ENCODE measurements at regions not wholly inside any gene's neighbourhood (a gene's known extent, or its start where the extent isn't known, plus 50 kb on each side); places are given as distances from the start of the nearest gene placed in this dataset.

DNA sequence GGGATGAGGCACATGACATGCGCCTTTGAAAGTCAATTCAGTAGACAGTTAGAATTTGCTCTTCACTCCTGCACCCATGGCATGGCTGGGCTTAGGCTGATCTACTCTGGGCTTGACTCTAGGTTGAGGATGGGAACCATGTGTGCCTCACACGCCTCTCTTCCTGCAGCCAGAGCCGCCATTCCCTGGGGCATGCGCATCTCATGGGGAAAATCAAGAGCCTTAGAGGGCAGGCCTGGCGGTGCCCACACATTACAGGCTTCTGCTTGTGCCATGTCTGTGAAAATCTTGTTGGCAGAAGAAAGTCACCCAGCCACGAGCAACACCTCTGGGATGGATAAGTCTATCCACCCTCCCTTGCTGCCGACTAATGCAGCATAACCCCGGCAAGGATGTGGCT is 808.5 kb downstream of the CDH9 start:
- Mint-ChIP-seq H3K36me3 (no peaks in the 10 kb centered on the region), H3K4me1 (ENCODE audit: unreplicated experiment) (no peaks in the 10 kb centered on the region), H3K27me3 (peaks cover 4% of the 10 kb centered on the region), H3K4me3 (no peak overlapping the region), H3K27ac (no peak overlapping the region), H3K9me3 (peaks cover 26% of the 10 kb centered on the region)
- DNase-seq (ENCODE audit: extremely low spot score, unreplicated experiment), result no peak
- TF ChIP-seq, protein P1, sequence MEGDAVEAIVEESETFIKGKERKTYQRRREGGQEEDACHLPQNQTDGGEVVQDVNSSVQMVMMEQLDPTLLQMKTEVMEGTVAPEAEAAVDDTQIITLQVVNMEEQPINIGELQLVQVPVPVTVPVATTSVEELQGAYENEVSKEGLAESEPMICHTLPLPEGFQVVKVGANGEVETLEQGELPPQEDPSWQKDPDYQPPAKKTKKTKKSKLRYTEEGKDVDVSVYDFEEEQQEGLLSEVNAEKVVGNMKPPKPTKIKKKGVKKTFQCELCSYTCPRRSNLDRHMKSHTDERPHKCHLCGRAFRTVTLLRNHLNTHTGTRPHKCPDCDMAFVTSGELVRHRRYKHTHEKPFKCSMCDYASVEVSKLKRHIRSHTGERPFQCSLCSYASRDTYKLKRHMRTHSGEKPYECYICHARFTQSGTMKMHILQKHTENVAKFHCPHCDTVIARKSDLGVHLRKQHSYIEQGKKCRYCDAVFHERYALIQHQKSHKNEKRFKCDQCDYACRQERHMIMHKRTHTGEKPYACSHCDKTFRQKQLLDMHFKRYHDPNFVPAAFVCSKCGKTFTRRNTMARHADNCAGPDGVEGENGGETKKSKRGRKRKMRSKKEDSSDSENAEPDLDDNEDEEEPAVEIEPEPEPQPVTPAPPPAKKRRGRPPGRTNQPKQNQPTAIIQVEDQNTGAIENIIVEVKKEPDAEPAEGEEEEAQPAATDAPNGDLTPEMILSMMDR (conservative IDR thresholded peaks at IDR 0.05), result no peak

DNA sequence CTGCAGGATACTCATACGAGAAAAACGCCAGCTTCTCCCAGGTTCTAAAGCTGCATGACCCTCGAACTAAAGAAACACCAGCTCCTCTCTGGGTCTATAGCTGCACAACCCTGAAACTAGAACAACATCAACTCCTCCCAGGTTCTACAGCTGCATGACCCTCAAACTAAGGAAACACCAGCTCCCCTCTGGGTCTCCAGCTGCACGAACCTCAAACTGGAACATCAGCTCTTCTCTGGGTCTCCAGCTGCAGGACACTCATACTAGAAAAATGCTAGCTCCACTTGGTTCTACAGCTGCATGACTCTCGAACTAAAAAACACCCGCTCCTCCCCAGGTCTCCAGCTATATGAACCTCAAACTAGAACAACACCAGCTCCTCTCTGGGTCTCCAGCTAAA is 811.1 kb downstream of the CDH9 start:
- peaks cover 26% of the 10 kb centered on the region for H3K9me3 Mint-ChIP-seq
- H3K27me3 Mint-ChIP-seq, result peaks cover 4% of the 10 kb centered on the region
- DNase-seq (ENCODE audit: extremely low spot score, unreplicated experiment), result no peak
- no peak overlapping the region for H3K27ac Mint-ChIP-seq
- H3K4me3 Mint-ChIP-seq, result no peak overlapping the region
- no peaks in the 10 kb centered on the region for H3K36me3 Mint-ChIP-seq
- no peaks in the 10 kb centered on the region for H3K4me1 Mint-ChIP-seq (ENCODE audit: unreplicated experiment)
- TF ChIP-seq, protein P1 (conservative IDR thresholded peaks at IDR 0.05), result no peak

DNA sequence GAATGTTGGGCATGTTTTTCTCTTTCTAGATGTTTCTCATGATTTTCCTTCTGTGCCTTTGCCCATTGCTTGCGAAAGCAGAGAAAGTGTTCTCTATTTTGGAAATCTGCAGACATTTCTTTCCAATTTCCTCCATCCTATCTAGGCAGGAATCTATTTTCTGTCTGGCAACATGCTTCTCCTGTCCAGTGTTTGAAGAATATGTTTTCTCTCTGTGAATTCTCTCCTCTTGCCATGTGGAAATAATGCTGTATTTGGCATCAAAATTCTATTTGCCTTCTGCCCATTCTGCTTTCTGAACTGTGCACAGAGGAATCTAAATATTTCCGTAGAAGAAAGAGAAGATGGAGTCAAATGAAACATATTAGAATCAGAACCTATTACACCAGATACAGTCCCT is 833.3 kb downstream of the CDH9 start:
- no peaks in the 10 kb centered on the region for H3K9me3 Mint-ChIP-seq
- H3K27me3 Mint-ChIP-seq, result no peaks in the 10 kb centered on the region
- no peak for DNase-seq (ENCODE audit: extremely low spot score, unreplicated experiment)
- no peaks in the 10 kb centered on the region for H3K36me3 Mint-ChIP-seq
- no peaks in the 10 kb centered on the region for H3K4me1 Mint-ChIP-seq (ENCODE audit: unreplicated experiment)
- TF ChIP-seq, protein P1 (conservative IDR thresholded peaks at IDR 0.05), result no peak
- no peak overlapping the region for H3K4me3 Mint-ChIP-seq
- H3K27ac Mint-ChIP-seq, result no peak overlapping the region

GRCh38 chr5:26193626-26194025 is 844.8 kb downstream of the CDH9 start:
- no peak overlapping the region for H3K27ac Mint-ChIP-seq
- H3K4me1 Mint-ChIP-seq (ENCODE audit: unreplicated experiment), result no peaks in the 10 kb centered on the region
- TF ChIP-seq, protein P1 (conservative IDR thresholded peaks at IDR 0.05), result no peak

DNA sequence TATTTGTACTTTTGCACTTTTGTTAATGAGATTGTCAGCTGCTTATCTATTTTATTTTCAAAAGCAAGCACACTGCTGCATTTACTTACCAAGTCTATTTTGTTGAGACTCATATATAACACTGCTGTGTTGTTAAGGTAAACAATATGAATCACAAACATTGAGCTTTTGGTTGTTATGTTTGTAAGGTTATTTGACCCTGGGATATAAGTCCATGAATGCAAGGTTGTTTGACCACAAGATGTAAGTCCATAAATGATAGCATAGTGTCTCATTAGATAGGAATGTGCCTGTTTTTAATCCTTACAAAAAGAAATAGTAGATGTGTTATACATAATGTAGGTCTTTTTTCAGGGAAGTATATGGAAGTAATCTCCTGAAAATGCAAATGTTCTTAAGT is 845.9 kb downstream of the CDH9 start:
- no peak overlapping the region for H3K4me3 Mint-ChIP-seq

More at GRCh38 chr5:26193626-26194025, 844.8 kb downstream of the CDH9 start:
- Mint-ChIP-seq H3K9me3 (no peaks in the 10 kb centered on the region), H3K4me3 (no peak overlapping the region), H3K36me3 (no peaks in the 10 kb centered on the region), H3K27me3 (no peaks in the 10 kb centered on the region)
- DNase-seq (ENCODE audit: extremely low spot score, unreplicated experiment), result no peak

More for the DNA sequence above, 845.9 kb downstream of the CDH9 start:
- Mint-ChIP-seq H3K27ac (no peak overlapping the region), H3K4me1 (ENCODE audit: unreplicated experiment) (no peaks in the 10 kb centered on the region), H3K36me3 (no peaks in the 10 kb centered on the region), H3K27me3 (no peaks in the 10 kb centered on the region), H3K9me3 (no peaks in the 10 kb centered on the region)
- TF ChIP-seq, protein P1 (conservative IDR thresholded peaks at IDR 0.05), result no peak
- DNase-seq (ENCODE audit: extremely low spot score, unreplicated experiment), result no peak

All from type B pancreatic cell (in vitro differentiated cells).